ENCODE measurements at regions not wholly inside any gene's neighbourhood (a gene's known extent, or its start where the extent isn't known, plus 50 kb on each side); places are given as distances from the start of the nearest gene placed in this dataset.
"Not testable (repeated sequence)": the region's sequence is repeated elsewhere in the genome, so short reads cannot be mapped to it uniquely, and the experiment has no call there.

GRCh38 chr2:147204102-147204501 is 640.7 kb upstream of the ACVR2A start:
- DNase-seq (ENCODE audit: low read depth, low spot score): no peak

- no peak for DNase-seq (ENCODE audit: low read depth, low spot score)
Observed at GRCh38 chr2:147198651-147199171, 646.1 kb upstream of the ACVR2A start.

DNA sequence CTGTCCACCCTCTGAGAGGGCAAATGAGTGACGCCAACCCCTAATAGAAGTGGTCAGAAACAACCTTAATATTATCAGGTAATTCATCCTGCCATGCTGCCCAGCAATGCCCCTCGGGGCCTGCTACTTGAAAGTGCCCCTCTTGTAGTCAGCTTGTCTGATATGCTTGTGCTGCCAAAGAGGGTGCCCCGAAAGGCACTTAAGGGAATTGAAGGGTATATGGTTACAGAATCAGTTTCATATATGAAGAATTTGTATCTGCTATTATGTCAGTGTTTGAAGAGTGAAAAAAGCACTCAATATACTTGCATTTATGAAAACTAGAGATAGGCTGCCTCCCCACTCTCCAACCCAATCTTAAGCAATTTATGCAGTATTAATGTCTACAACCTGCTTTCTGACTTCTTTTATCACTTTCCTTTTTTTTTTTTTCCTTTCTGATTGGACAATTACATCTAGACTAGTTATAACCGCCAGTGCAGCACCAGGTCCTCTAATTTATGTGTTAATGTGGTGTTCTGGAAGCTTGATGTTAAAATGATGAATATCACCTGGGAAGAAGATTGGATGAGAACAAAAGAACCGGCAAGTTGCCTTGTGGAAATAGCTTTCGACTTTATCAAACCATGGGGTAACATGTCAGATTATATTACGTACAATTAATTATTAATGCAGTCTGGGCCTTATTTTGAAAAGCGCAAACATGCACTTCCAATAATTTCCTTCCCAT is 646.9 kb upstream of the ACVR2A start:
- DNase-seq (ENCODE audit: low read depth, low spot score): no peak

- DNase-seq (ENCODE audit: low read depth, low spot score): no peak
Observed at GRCh38 chr2:147182260-147182659, 662.6 kb upstream of the ACVR2A start.

GRCh38 chr2:147181351-147182029 is 663.3 kb upstream of the ACVR2A start:
- no peak for DNase-seq (ENCODE audit: low read depth, low spot score)

DNA sequence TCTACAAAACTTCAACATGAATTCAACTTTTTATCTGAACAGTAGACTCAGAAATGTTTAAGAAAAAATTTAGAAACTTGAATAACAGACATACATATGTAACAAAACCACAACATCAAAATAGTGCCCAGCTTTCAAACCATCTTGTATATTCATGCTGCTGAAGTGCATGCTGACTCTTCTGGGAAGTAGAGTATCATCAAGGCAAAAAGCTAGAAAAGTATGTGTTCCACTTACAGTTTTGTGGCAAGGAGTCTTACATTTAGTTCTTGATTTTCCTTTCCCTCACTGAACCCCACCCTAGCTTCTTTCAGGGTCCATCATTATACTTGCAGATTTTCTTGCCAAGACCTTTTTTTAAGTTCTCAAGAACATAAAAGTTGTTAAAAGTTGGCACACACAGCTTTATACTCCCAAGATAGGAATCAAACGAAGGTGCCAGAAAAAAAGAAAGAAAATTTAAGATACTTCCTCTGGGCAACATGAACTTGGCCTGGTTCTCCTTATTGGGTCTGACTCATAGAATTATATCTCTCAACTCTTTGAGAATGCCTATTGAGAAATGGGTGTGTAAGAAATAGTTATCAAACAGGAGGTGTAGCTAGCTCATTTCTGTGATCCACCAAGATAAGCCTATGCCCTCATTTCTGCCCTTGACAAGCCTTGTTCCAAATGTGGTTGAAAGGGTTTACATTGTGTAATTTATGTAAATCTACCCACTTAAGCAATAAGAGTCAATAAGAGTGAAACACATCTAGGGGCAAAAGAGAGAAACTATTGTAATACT is 667.6 kb upstream of the ACVR2A start:
- DNase-seq (ENCODE audit: low read depth, low spot score): no peak

DNA sequence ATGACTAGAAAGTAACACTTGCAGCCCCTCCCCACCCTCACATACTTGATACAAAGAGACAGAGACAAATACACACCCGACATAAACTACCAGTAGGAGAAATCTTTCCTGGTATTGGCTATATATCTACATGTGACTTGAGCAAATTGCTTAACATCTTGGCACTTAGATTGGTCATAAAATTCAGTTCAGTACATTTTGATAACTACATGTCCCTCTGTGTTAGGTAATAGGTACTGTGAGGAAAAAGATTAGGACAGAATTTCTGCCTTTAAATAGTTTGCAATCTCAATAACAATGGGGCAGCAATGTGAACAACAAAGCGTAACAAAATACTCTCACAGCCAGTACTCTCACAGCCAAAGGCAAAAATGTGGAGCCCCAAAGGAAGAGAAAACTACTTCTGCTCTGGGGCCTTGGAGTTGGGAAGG is 670.0 kb upstream of the ACVR2A start:
- no peak for DNase-seq (ENCODE audit: low read depth, low spot score)

DNA sequence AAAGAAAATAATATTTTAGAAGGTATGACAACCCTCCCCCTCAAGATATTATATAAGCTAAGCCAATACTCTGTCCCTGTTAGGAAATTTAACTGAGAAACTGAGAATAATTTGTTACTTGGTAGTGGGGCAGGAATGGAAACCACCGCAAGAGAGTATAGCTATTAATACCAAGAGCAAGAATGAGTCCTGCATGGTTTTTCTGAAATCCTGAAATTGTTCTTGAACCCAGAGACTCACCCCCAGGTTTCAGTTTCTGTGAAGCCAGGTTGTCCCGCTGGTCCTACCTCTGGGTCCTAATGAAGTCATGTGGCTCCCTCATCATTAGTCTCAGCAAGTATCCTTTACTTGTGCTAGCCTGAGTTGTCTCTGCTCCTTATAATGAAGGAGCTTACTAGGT is 671.0 kb upstream of the ACVR2A start:
- no peak for DNase-seq (ENCODE audit: low read depth, low spot score)

- no peak for DNase-seq (ENCODE audit: low read depth, low spot score)
Observed at GRCh38 chr2:147173189-147173581, 671.6 kb upstream of the ACVR2A start.

DNA sequence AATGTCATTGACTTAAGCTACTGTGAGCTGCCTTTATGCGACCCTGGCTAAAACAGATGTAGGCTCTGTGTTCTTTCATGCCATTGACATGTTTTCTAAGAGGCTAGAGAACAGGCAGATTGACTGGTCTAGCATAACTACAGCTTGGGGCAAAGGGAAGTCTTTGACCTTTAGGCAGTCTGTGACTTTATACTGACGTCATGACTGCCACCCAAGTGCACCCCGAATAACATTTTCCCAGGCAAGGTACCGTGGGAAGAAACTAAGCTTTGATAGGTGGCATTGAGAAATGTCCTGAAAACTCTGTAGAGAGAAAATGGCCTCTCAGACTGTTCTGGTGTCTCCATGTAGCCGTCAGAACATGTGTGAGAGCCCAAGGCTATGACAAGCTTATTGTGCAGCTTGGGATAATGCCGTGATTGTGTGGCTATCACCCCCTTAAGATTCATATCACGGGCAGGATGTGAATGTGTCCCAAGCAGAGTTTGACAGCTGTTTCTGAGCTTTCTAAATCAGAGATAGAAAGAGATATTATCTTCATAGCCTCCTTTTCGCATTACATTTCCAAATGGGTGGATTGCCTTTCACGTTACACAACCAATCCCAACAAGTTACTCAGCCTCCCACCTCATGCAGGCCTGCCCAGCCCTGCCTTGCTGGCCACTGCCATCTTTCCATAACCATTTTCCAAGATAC is 672.2 kb upstream of the ACVR2A start:
- DNase-seq (ENCODE audit: low read depth, low spot score): no peak

- DNase-seq (ENCODE audit: low read depth, low spot score): no peak
Observed at GRCh38 chr2:147171941-147172340, 672.9 kb upstream of the ACVR2A start.

GRCh38 chr2:147170932-147171331 is 673.9 kb upstream of the ACVR2A start:
- no peak for DNase-seq (ENCODE audit: low read depth, low spot score)

- DNase-seq (ENCODE audit: low read depth, low spot score): no peak
Observed at GRCh38 chr2:147165697-147166382, 679.0 kb upstream of the ACVR2A start.

DNA sequence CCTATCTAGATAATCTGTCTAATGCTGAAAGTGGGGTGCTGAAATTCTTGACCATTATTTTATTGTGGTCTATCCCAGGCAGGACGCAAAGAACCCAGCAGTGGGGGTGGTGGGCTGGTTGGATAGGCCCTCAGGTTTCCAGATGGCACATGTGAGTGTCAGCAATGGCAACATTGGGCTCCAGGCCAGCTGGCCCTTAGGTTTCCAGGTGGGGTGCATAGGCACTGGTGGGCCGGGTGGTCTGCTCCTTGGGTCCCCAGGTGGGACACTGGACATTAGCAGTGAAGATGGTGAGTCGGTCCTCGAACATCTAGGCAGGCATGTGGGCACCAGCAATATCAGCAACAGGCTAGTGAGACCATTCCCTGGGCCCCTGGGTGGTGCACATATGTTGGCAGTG is 680.3 kb upstream of the ACVR2A start:
- no peak for DNase-seq (ENCODE audit: low read depth, low spot score)

DNA sequence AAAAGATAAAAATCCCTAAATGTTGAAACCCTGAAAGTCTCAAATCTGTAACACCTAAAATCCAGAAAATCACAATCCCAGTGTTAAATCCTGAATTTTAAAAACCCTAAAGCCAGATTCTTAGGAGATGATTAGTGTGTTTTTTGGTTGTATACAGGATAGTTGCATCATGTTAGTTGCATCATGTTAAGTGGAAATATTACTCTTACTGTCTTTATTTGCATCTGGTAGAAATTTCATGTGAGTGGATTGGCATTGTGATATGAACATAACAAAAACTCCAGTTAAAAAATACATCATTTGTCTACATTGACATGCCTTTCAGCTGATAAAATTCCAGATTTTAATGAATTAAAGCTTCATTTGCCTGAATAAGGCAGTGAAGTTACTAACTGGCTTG is 683.1 kb upstream of the ACVR2A start:
- no peak for DNase-seq (ENCODE audit: low read depth, low spot score)

- no peak for DNase-seq (ENCODE audit: low read depth, low spot score)
Observed at GRCh38 chr2:147156970-147157369, 687.9 kb upstream of the ACVR2A start.

GRCh38 chr2:147150241-147150635 is 694.6 kb upstream of the ACVR2A start:
- no peak for DNase-seq (ENCODE audit: low read depth, low spot score)

DNA sequence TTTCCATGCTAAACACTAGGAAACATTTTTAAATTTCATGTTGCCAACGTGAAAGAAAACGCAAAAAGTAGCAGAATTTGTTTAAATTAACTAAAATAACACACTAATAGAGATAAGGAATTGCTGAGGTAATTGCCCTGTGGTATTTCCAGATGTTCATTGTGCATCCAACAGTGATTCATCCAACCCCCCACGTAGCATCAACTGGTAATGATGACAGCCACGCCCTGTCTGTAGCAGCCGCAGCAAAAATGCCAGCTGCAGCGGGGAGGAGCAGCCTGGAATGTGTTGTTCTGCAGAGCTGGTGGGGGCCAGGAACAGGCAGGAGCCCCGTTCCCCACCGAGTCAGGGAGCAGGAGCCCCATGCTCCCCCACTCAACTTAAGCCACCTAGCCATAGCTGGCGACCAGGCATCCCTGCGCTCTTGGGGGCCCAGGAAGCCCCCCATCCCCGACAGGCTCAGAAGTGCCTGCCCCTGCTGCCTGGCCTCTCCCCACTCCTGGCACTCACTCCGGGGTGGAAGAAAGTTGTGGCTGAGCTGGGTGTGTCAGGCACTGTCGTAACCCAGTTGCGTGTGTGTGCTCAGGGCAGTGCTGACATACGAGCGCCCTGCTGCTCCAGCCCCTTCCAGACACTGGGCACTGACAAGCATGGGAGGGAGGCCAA is 695.1 kb upstream of the ACVR2A start:
- no peak for DNase-seq (ENCODE audit: low read depth, low spot score)

DNA sequence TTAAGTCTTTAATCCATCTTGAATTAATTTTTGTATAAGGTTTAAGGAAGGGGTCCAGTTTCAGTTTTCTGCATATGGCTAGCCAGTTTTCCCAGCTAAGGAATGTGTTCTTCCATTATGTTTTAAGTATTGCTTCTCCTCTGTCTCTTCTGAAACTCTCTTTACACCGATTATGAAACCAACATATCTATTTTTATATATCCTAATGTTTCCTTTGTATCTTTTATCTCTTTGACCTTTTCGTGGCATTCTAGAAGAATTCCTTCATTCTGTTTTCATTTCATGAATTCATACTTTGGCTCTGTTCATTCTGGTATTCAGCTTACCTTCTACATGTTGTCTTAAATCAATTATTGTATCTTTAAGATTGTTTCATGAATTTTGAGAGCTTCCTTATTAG is 697.0 kb upstream of the ACVR2A start:
- no peak for DNase-seq (ENCODE audit: low read depth, low spot score)

- no peak for DNase-seq (ENCODE audit: low read depth, low spot score)
Observed at GRCh38 chr2:147141930-147142329, 702.9 kb upstream of the ACVR2A start.

GRCh38 chr2:147139732-147140131 is 705.1 kb upstream of the ACVR2A start:
- not testable (repeated sequence) for DNase-seq (ENCODE audit: low read depth, low spot score)
